OCI-LY3 (cell line): ENCODE measurements at regions not wholly inside any gene's neighbourhood (a gene's known extent, or its start where the extent isn't known, plus 50 kb on each side); places are given as distances from the start of the nearest gene placed in this dataset.

ENCODE experiments used
- CTCF ChIP-seq: fragments of 200-600, 300-600 bp; sonication (generic); IDR thresholded peaks from 2 replicates; pipeline ENCODE4 v1.5.1; 2014; ENCODE audit warnings: antibody characterized with exemption, low read length, low read depth
- EZH2phosphoT487 ChIP-seq: fragments of 200-600 bp; shearing (Covaris generic); IDR thresholded peaks from 2 replicates; pipeline ENCODE4 v1.6.1; 2018; ENCODE audit warnings: antibody characterized with exemption, mixed run types, low read depth

GRCh38 chr17:72425794-72426168 is 305.0 kb downstream of the SOX9 start:
- no peak for TF ChIP-seq CTCF
- no peak for TF ChIP-seq EZH2phosphoT487
